ENCODE measurements at regions not wholly inside any gene's neighbourhood (a gene's known extent, or its start where the extent isn't known, plus 50 kb on each side); places are given as distances from the start of the nearest gene placed in this dataset.

DNA sequence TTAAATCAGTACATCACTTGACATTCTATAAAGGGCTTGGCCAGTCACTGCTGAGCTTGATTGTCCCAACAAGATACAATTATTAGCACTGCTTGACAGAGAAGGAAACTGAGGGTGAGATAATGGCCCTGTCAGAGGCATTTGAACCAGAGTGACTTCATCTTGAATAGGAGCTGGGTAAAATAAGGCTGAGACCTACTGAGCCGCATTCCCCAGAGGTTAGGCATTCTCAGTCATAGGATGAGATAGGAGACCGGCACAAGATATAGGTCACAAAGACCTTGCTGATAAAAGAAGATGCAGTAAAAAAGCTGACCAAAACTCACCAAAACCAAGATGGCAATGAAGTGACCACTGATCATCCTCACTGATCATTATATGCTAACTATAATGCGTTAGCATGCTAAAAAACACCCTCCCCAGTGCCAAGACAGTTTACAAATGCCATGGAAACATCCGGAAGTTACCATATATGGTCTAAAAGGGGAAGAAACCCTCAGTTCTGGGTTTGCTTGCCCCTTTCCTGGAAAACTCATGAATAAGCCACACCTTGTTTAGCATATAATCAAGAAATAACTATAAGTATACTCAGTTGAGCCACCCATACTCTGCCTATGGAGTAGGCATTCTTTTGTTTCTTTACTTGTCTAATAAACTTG is 239.1 kb upstream of the SETMAR start:
- no peak for TF ChIP-seq CTCF (conservative IDR thresholded peaks at IDR 0.05; ENCODE audit: low read depth, low read length)
- no peak for TF ChIP-seq EZH2 (IDR thresholded peaks at IDR 0.05; ENCODE audit: borderline replicate concordance, low read depth, low read length, poor library complexity, severe bottlenecking)
